MCF 10A (cell line): ENCODE measurements at regions not wholly inside any gene's neighbourhood (a gene's known extent, or its start where the extent isn't known, plus 50 kb on each side); places are given as distances from the start of the nearest gene placed in this dataset.

Experiments used
- BruUV-seq: library from RNA; stranded (reverse); fragments of 400-500 nt; replicated peaks from 2 replicates; lab custom pipeline; 2021; lab: Mats Ljungman, UMichigan
- CTCF ChIA-PET: fragments of 300-600 bp; sonication (Branson Sonifier 250); formaldehyde crosslinking; extraction: SDS; loops from one replicate; lab custom pipeline; 2021; ENCODE audit warnings: antibody characterized with exemption, inconsistent platforms; lab: Yijun Ruan, JAX
- POLR2A ChIA-PET: fragments of 300-600, 350-650 bp; sonication (Branson Sonifier 250); formaldehyde crosslinking; extraction: SDS; loops from one replicate; lab custom pipeline; 2020; ENCODE audit warnings: antibody characterized with exemption, inconsistent platforms; lab: Yijun Ruan, JAX
- DNase-seq: peaks from one replicate; pipeline ENCODE4 v3.0.0-alpha.2; 2018; ENCODE audit not compliant: unreplicated experiment
- H3K27ac Mint-ChIP-seq: one replicate; pipeline ENCODE4 v1.8.0; 2022; ENCODE audit warnings: mild to moderate bottlenecking, low read depth, mixed read lengths; ENCODE audit not compliant: unreplicated experiment
- H3K27me3 Mint-ChIP-seq: one replicate; pipeline ENCODE4 v1.8.0; 2022; ENCODE audit warnings: mixed read lengths; ENCODE audit not compliant: insufficient read depth, unreplicated experiment
- H3K36me3 Mint-ChIP-seq: one replicate; pipeline ENCODE4 v1.8.0; 2022; ENCODE audit warnings: mild to moderate bottlenecking, moderate library complexity, mixed read lengths; ENCODE audit not compliant: insufficient read depth, unreplicated experiment
- H3K4me1 Mint-ChIP-seq: one replicate; pipeline ENCODE4 v1.8.0; 2022; ENCODE audit warnings: mixed read lengths; ENCODE audit not compliant: insufficient read depth, unreplicated experiment
- H3K4me3 Mint-ChIP-seq: one replicate; pipeline ENCODE4 v1.8.0; 2022; ENCODE audit warnings: mild to moderate bottlenecking, moderate library complexity, mixed read lengths; ENCODE audit not compliant: unreplicated experiment
- H3K9me3 Mint-ChIP-seq: one replicate; pipeline ENCODE4 v1.8.0; 2022; ENCODE audit warnings: mixed read lengths; ENCODE audit not compliant: unreplicated experiment
- intact Hi-C: fragments of 100-400 bp; cut with micrococcal nuclease; formaldehyde crosslinking; loops from 2 replicates; pipeline ENCODE4 v1.14.1; 2022
- TF ChIP-seq, protein P1 (sequence below): fragments of 200-600 bp; IDR thresholded peaks from one replicate; pipeline ENCODE4 v1.8.0; 2022; ENCODE audit warnings: antibody characterized with exemption, mild to moderate bottlenecking; ENCODE audit not compliant: unreplicated experiment

DNA sequence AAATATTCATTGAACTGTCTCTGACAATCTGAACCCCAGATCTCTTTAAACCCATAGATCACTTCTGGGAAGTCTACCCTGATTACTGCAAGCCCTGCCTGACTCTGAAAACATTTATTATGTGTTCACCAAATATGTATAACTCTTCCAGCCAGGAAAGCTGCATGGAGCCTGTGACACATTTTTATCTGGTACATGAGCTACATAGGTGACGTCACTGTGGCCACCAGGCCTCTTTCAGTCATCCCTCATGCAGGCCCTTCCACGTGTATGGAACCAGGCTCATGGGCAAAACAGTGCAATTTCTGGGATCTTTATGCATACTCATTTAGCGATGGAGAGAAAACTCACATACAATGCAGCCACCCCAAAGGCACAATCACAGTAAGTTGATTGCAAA, 133.9 kb upstream of the NUPR2 start:
- no peaks in the 10 kb centered on the region for H3K4me1 Mint-ChIP-seq
- intact Hi-C loops, result no loop called here
- H3K27ac Mint-ChIP-seq, result no peak overlapping the region
- CTCF ChIA-PET, result no interaction called here
- BruUV-seq, result no TSS peak
- no peak for DNase-seq
- H3K9me3 Mint-ChIP-seq, result peaks cover 73% of the 10 kb centered on the region
- H3K36me3 Mint-ChIP-seq, result peaks cover 6% of the 10 kb centered on the region
- TF ChIP-seq, protein P1, sequence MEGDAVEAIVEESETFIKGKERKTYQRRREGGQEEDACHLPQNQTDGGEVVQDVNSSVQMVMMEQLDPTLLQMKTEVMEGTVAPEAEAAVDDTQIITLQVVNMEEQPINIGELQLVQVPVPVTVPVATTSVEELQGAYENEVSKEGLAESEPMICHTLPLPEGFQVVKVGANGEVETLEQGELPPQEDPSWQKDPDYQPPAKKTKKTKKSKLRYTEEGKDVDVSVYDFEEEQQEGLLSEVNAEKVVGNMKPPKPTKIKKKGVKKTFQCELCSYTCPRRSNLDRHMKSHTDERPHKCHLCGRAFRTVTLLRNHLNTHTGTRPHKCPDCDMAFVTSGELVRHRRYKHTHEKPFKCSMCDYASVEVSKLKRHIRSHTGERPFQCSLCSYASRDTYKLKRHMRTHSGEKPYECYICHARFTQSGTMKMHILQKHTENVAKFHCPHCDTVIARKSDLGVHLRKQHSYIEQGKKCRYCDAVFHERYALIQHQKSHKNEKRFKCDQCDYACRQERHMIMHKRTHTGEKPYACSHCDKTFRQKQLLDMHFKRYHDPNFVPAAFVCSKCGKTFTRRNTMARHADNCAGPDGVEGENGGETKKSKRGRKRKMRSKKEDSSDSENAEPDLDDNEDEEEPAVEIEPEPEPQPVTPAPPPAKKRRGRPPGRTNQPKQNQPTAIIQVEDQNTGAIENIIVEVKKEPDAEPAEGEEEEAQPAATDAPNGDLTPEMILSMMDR, result no peak
- H3K4me3 Mint-ChIP-seq, result no peak overlapping the region
- H3K27me3 Mint-ChIP-seq, result no peaks in the 10 kb centered on the region
- POLR2A ChIA-PET, result no interaction called here

DNA sequence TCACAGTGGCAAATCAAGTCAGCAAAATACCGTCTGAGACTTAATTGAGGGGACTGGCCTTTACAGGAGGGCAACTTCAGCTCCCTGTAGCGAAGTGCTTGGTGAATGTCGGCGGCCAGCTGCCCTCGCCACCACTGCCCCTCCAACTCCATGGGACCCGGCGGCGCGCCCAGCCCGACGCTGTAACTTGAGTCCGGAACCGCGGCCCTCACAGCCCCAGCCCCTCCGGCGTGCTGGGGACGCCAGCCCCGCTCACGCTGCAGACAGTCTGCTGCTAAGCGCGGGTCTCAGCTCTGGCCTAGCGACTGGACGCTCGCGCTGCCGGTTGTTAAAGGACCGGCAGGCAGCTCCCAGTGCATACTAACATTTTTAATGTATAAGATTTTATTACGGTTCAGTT, 113.4 kb upstream of the NUPR2 start:
- H3K27me3 Mint-ChIP-seq, result no peaks in the 10 kb centered on the region
- TF ChIP-seq, protein P1, result no peak
- no TSS peak for BruUV-seq

DNA sequence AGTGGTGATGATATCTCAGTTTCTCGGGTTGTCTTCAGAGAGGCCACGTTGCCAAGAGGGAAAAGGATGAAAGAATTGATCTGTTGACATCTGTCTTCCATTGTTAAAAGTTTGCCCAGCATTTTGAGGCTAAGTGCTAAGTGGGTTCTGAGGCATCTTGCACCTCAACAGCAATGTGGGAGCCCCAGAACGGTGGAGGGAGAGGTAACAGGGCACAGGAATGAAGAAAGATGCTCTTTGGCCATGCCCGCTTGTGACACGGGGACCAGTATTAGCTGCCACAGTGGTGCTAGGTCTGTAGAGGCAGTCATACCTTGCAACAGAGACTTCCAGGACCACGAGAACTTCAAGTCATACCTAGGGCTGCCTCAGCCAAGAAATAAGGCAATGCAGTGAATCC, 106.6 kb upstream of the NUPR2 start:
- Mint-ChIP-seq H3K36me3 (no peaks in the 10 kb centered on the region), H3K27me3 (no peaks in the 10 kb centered on the region), H3K27ac (no peak overlapping the region), H3K9me3 (peaks cover 12% of the 10 kb centered on the region), H3K4me3 (no peak overlapping the region), H3K4me1 (no peaks in the 10 kb centered on the region)
- intact Hi-C loops, result no loop called here
- TF ChIP-seq, protein P1, result no peak
- no TSS peak for BruUV-seq
- ChIA-PET POLR2A (no interaction called here), CTCF (interaction anchor here (0.5 to 0.6 kb wide), 2 partner anchors 21 to 29 kb away, joined by 3 to 4 read pairs; no protein-coding TSS in a partner anchor)
- no peak for DNase-seq

More for the DNA sequence above, 113.4 kb upstream of the NUPR2 start:
- no peak for DNase-seq
- no peaks in the 10 kb centered on the region for H3K36me3 Mint-ChIP-seq
- CTCF ChIA-PET, result no interaction called here
- H3K27ac Mint-ChIP-seq, result no peak overlapping the region
- POLR2A ChIA-PET, result no interaction called here
- H3K9me3 Mint-ChIP-seq, result peaks cover 23% of the 10 kb centered on the region
- no peaks in the 10 kb centered on the region for H3K4me1 Mint-ChIP-seq
- H3K4me3 Mint-ChIP-seq, result no peak overlapping the region
- intact Hi-C loops, result no loop called here

DNA sequence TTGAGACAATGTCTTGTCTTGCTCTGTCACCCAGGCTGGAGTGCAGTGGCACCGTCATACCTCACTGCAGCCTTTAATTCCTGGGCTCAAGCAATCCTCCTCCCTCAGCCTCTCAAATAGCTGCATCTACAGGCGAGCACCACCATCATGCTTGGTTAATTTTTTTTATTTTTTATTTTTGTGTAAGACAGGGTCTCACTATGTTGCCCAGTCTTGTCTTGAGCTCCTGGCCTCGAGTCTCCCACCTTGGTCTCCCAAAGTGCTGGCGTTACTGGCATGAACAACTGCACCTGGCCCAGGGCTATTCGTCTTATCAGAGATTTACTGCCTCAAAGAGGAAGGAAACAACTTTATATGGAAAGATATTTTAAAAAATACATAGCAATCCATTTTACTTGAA, 102.8 kb upstream of the NUPR2 start:
- POLR2A ChIA-PET, result interaction anchor here (0.7 kb wide), 1 partner anchor 126 kb away, joined by 3 read pairs; the partner anchor contains the start of gene PHKG1
- BruUV-seq, result no TSS peak
- Mint-ChIP-seq H3K27ac (no peak overlapping the region), H3K36me3 (no peaks in the 10 kb centered on the region), H3K27me3 (no peaks in the 10 kb centered on the region), H3K4me1 (no peaks in the 10 kb centered on the region), H3K9me3 (peaks cover 36% of the 10 kb centered on the region), H3K4me3 (no peak overlapping the region)
- TF ChIP-seq, protein P1, result no peak
- CTCF ChIA-PET, result no interaction called here
- intact Hi-C loops, result no loop called here
- no peak for DNase-seq
